Effector CD4-positive, alpha-beta T cell (primary cell): ENCODE measurements at regions not wholly inside any gene's neighbourhood (a gene's known extent, or its start where the extent isn't known, plus 50 kb on each side); places are given as distances from the start of the nearest gene placed in this dataset.
"Not testable (repeated sequence)": the region's sequence is repeated elsewhere in the genome, so short reads cannot be mapped to it uniquely, and the experiment has no call there.

Experiments
- DNase-seq: peaks from one replicate; pipeline ENCODE4 v3.0.0-alpha.2; 2020

DNA sequence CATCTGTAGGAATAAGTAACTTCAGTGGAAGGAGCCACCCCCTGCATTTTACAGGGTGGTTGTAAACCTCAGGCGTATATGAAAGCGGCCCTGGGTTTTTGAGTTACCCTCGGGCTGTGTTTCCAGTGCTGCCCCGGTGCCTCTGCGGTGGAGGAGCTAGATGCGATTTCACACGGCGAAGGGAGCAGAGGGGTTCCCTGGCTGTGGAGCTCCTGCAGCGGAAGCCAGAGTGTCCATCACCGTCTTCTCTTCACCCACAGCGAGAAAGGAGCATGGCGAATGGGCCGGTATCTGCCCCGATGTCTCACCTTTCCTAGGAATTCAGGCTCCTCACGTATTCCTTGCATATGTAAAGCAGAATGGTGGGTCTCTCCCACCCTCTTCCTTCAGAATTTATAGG lies 253.6 kb downstream of the THBS2 start:
- no peak for DNase-seq

- no peak for DNase-seq
These were observed 254.3 kb downstream of the THBS2 start for GRCh38 chr6:168999392-168999791.

DNA sequence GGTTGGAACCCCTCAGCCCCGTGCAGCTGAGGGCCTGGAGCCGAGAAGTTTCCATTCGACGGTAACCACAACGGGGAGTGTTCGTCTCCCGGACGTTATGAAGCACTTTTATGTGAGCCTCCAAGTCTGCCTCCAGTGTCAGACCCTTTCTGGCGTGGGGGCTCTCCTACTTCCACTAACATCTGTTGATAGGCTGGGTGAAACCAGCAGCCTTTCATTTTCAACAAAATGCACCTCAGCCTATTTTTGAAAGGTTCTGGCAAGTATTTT lies 257.4 kb downstream of the THBS2 start:
- DNase-seq = no peak

GRCh38 chr6:168995526-168996355 lies 257.9 kb downstream of the THBS2 start:
- DNase-seq = no peak

- no peak for DNase-seq
These were observed 258.7 kb downstream of the THBS2 start for GRCh38 chr6:168994956-168995355.

GRCh38 chr6:168992446-168993144 lies 261.1 kb downstream of the THBS2 start:
- DNase-seq = no peak

- not testable (repeated sequence) for DNase-seq
These were observed 262.0 kb downstream of the THBS2 start for GRCh38 chr6:168991695-168992094.

DNA sequence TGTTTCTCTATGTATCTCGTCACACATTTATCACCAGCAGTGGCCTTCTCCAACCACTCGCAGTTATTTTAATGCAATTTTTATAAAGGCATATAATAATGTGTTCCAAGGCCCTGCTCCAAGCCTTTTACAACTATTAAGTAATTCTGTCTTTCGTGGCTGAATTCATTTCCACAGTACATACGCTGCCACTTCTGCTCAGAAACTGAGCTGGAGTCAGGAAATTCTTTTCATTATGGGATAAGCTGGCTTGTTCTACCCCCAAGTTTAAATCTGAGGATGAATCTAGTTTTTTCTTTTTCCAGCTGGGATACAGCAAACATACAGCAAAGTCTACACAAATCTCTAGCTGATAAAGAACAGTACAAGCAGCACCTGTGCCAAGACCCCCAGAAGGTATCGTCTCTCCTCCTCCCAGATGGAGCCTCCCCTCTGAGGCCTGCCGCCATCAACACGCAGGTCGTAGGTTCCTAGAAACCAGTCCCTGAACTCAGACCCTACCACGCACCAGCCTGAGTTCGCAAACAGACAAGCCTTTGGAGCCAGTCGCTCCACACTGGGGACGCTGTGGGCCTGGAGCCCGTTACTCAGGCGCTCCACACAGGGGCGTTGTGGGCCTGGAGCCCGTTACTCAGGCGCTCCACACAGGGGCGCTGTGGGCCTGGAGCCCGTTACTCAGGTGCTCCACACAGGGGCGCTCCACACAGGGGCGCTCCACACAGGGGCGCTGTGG lies 263.5 kb downstream of the THBS2 start:
- no peak for DNase-seq

- no peak for DNase-seq
These were observed 264.2 kb downstream of the THBS2 start for GRCh38 chr6:168989421-168989820.

GRCh38 chr6:168988801-168989200 lies 264.8 kb downstream of the THBS2 start:
- DNase-seq = no peak

- DNase-seq = no peak
These were observed 265.4 kb downstream of the THBS2 start for GRCh38 chr6:168988280-168988679.

GRCh38 chr6:168985705-168986104 lies 267.9 kb downstream of the THBS2 start:
- no peak for DNase-seq

GRCh38 chr6:168983925-168984324 lies 269.7 kb downstream of the THBS2 start:
- DNase-seq = no peak

DNA sequence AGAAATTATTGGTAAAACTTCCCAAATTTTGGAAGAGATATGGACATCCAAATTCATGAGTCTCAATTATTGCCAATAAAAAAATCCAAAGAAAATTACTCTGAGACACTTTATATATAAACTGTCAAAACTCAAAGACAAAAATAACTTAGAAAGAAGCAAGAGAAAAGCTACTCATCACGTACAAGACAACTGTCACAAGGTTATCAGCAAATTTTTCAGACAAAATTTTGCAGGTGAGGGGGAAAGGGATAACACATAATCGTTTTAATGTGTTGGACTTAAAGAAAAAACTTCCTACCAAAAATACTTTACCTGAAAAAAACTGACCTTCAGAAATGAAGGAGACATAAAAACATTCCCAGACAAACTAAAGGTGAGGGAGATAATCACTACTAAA lies 272.5 kb downstream of the THBS2 start:
- DNase-seq = no peak

- DNase-seq = no peak
These were observed 274.4 kb downstream of the THBS2 start for GRCh38 chr6:168979254-168979653.

DNA sequence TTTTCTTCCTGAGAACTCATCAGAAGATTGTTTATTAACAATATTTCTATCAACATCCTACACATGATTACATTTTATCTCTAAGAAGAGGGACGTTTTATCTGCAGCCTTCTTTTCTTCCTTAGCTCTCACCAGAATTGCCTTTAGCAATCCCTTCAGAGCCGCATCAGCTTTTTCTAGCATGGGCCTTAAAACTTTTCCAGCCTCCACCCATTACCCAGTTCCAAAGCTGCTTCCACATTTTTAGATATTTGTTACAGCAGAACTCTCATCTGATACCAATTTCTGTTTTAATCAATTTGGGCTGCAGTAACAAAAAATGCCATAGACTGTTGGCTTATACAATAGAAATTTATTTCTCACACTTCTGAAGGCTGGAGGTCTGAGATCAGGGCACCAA lies 281.5 kb downstream of the THBS2 start:
- DNase-seq = no peak

DNA sequence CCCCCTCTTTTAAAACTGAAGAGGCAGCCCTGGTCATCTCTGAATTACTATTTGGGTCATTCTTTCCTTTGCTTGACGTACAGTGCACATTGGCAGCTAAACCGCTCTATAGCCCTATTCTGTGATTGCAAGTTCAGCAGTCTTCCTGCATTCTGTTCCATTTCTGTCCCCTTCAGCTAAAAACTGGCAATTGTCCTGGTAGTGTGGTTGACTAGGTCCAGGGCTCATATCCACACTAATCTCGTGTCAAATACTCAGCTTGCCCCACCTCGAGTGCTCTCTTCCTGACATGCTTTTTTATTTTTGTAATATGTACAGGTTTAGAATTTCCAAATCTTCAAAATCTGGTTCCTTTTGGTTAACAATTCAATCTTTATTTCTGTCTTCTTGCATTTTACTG lies 282.1 kb downstream of the THBS2 start:
- DNase-seq = no peak

GRCh38 chr6:168968801-168969200 lies 284.8 kb downstream of the THBS2 start:
- no peak for DNase-seq

- DNase-seq = no peak
These were observed 285.4 kb downstream of the THBS2 start for GRCh38 chr6:168968228-168968627.

DNA sequence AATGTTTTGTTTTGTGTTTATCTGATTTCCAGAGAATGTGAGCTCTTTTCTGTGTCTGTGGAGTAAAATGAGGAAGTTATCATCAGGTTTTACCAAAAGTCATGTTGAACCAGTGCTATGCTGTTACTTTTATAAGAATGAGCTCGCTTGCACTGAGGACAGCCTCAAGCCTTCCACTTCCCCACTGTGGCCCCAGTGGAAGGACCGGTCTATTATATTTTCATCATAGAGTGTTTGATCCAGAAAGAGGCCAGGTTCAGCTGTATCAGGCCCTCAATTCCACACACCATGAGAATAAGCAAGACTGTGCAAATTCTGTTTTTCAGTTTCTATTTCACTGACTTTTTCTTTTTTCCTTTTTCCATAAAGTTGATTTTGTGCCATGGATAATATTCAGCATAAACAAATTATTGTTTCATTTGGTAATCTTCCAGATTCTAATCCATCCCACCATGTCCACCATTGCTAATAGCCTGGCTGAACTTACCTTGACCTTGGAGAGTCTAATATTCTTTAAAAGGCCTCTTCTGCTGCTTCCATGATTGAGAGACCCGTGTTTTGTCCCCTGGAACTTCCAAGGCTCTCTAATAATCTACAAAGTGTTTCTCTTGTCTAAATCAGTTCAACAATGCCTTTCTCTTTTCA lies 286.2 kb downstream of the THBS2 start:
- no peak for DNase-seq

DNA sequence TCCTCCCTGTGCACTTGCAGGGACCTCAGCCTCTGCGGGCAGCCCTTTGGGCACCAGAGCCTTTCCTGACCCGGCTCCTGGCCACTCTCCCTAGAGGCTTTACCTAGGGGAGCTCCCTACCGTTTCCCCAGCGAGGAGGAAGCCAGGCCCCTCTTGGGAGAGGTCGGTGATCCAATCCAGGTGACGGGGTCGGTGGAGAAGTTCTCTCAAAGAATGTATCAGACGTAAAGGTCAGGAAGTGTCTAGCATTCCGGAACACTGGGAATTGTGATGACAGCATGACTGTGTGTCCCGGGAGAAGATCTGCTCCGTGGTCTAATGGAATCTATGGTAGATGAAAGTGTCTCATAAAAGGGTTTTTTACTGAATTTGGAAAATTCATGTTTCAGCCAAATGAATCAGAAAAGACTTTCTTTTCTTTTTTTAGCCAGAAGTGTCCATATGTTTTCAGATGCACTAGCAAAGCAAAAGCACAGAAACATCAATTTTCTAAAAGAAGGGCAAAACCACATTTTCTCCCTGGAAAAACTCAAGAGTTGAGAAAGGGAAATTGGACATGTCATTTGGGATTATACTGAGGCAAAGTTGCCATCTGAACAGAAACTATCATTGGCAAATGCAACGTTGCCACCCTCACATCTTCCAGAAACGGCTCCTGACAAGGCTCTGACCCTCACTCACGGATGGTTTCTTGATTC lies 289.4 kb downstream of the THBS2 start:
- no peak for DNase-seq

GRCh38 chr6:168962886-168963285 lies 290.8 kb downstream of the THBS2 start:
- no peak for DNase-seq

DNA sequence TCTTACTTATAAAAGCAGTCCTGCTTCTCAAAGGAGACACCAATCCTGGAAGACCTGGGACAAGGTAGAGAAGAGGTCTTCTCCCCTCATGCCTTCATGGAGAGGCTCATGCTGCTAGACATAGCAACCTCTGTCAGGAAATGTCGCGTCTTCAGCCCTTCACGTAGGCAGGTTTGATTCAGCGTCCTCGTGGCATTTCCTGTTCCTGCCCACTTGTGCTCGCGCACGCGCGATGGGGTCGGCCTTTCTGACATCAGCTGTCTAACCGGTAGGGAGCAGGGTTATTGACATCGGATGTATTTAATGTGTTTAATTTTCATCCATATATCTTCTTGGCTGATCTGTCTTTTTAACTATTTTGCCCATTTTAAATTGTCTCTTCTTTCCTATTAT lies 292.4 kb downstream of the THBS2 start:
- DNase-seq = no peak
